ENCODE measurements at regions not wholly inside any gene's neighbourhood (a gene's known extent, or its start where the extent isn't known, plus 50 kb on each side); places are given as distances from the start of the nearest gene placed in this dataset.
"Not testable (repeated sequence)": the region's sequence is repeated elsewhere in the genome, so short reads cannot be mapped to it uniquely, and the experiment has no call there.

DNA sequence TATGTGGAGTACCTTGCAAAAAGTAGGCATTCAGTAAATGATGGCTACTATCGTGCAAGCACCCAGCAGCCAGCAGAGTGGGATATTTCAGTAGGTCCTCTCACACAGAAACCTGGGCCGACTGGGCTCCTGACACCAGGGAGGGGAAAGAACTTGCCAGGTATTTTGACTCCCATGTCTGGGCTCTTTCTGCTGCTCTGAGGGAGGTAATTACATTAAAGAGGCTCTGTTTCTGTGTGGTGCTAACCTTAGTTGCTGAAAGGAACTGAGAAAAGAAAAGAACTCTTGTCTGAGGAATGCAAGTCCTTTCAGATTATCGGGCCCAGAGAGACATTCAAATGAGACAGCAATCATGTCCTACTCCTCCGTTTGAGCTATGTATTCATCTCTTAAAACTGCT is 175.8 kb upstream of the MTMR8 start:
- no peaks in the 10 kb centered on the region for H3K9me1 ChIP-seq (ENCODE audit: control insufficient read depth, extremely low read depth, insufficient read depth, low read length)
- no peak overlapping the region for H3K4me2 ChIP-seq (ENCODE audit: control insufficient read depth, extremely low read depth, insufficient read depth, low read depth, low read length)
- DNase-seq (ENCODE audit: low read depth, low spot score) = no peak
- H3K36me3 ChIP-seq (ENCODE audit: control insufficient read depth in 2 of 2, extremely low read depth in 1 of 2, insufficient read depth in 2 of 2, low read length in 2 of 2) = no peaks in the 10 kb centered on the region
- H2AFZ ChIP-seq (ENCODE audit: control insufficient read depth, low read length) = no peak overlapping the region
- H3K79me2 ChIP-seq (ENCODE audit: control insufficient read depth, insufficient read depth, low read length) = no peaks in the 10 kb centered on the region
- no peak overlapping the region for H3K9ac ChIP-seq (ENCODE audit: control insufficient read depth, extremely low read depth, insufficient read depth, low read length)
- no peaks in the 10 kb centered on the region for H3K27me3 ChIP-seq (ENCODE audit: control insufficient read depth, extremely low read depth, insufficient read depth, low read length)
- H3K27ac ChIP-seq (ENCODE audit: control insufficient read depth, insufficient read depth, low read length) = no peak overlapping the region
- H3K4me1 ChIP-seq (ENCODE audit: control insufficient read depth, extremely low read depth, insufficient read depth, low read length) = no peaks in the 10 kb centered on the region
- H4K20me1 ChIP-seq (ENCODE audit: control insufficient read depth, extremely low read depth, insufficient read depth, low read length) = no peaks in the 10 kb centered on the region
- no peaks in the 10 kb centered on the region for H3K9me3 ChIP-seq (ENCODE audit: control insufficient read depth, low read depth, low read length)
- H3K4me3 ChIP-seq (ENCODE audit: control insufficient read depth in 2 of 3, extremely low read depth in 1 of 3, insufficient read depth in 2 of 3, low read depth in 1 of 3, low read length in 3 of 3) = no peak overlapping the region
- TF ChIP-seq EZH2 (IDR thresholded peaks at IDR 0.05; ENCODE audit: low read length) = no peak
- TF ChIP-seq, protein P1, sequence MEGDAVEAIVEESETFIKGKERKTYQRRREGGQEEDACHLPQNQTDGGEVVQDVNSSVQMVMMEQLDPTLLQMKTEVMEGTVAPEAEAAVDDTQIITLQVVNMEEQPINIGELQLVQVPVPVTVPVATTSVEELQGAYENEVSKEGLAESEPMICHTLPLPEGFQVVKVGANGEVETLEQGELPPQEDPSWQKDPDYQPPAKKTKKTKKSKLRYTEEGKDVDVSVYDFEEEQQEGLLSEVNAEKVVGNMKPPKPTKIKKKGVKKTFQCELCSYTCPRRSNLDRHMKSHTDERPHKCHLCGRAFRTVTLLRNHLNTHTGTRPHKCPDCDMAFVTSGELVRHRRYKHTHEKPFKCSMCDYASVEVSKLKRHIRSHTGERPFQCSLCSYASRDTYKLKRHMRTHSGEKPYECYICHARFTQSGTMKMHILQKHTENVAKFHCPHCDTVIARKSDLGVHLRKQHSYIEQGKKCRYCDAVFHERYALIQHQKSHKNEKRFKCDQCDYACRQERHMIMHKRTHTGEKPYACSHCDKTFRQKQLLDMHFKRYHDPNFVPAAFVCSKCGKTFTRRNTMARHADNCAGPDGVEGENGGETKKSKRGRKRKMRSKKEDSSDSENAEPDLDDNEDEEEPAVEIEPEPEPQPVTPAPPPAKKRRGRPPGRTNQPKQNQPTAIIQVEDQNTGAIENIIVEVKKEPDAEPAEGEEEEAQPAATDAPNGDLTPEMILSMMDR (optimal IDR thresholded peaks at IDR 0.05 in 1 of 3, IDR thresholded peaks at IDR 0.05 in 1 of 3, conservative IDR thresholded peaks at IDR 0.05 in 1 of 3; ENCODE audit: extremely low read depth in 1 of 3, insufficient read depth in 2 of 3, low read length in 3 of 3) = no peak
- no peak for FAIRE-seq
- dilution Hi-C loops (cut with MboI; ENCODE audit: extremely low pct_ligation_motif_present, low sequenced_read_pairs) = no loop called here

DNA sequence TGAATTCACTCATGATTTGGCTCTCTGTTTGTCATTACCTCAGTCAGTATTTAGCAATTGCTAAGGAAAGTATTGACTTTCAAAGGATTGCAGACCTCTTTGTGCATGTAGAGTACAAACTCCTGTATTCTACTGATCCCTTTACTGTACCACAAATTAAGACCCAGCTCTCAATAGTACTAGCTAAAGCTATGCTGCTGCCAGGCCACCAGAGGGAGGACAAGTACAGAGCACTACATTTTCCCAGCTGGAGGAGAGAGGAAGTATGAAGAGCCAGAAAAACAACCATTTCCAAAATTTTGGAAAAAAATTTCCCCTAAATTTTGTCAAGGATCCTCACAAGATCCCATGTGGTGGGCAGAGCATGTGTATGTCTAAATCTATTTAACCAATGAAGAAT is 175.0 kb upstream of the MTMR8 start:
- no peak overlapping the region for H3K27ac ChIP-seq (ENCODE audit: control insufficient read depth, insufficient read depth, low read length)
- H3K9me3 ChIP-seq (ENCODE audit: control insufficient read depth, low read depth, low read length) = no peaks in the 10 kb centered on the region
- no peaks in the 10 kb centered on the region for H4K20me1 ChIP-seq (ENCODE audit: control insufficient read depth, extremely low read depth, insufficient read depth, low read length)
- H3K36me3 ChIP-seq (ENCODE audit: control insufficient read depth in 2 of 2, extremely low read depth in 1 of 2, insufficient read depth in 2 of 2, low read length in 2 of 2) = no peaks in the 10 kb centered on the region
- no peak overlapping the region for H3K4me2 ChIP-seq (ENCODE audit: control insufficient read depth, extremely low read depth, insufficient read depth, low read depth, low read length)
- no peaks in the 10 kb centered on the region for H3K79me2 ChIP-seq (ENCODE audit: control insufficient read depth, insufficient read depth, low read length)
- FAIRE-seq (no peak), DNase-seq (ENCODE audit: low read depth, low spot score) (no peak)
- no peak overlapping the region for H2AFZ ChIP-seq (ENCODE audit: control insufficient read depth, low read length)
- H3K27me3 ChIP-seq (ENCODE audit: control insufficient read depth, extremely low read depth, insufficient read depth, low read length) = no peaks in the 10 kb centered on the region
- H3K9ac ChIP-seq (ENCODE audit: control insufficient read depth, extremely low read depth, insufficient read depth, low read length) = no peak overlapping the region
- no peak overlapping the region for H3K4me3 ChIP-seq (ENCODE audit: control insufficient read depth in 2 of 3, extremely low read depth in 1 of 3, insufficient read depth in 2 of 3, low read depth in 1 of 3, low read length in 3 of 3)
- H3K9me1 ChIP-seq (ENCODE audit: control insufficient read depth, extremely low read depth, insufficient read depth, low read length) = no peaks in the 10 kb centered on the region
- TF ChIP-seq EZH2 (IDR thresholded peaks at IDR 0.05; ENCODE audit: low read length) = no peak
- TF ChIP-seq, protein P1 (optimal IDR thresholded peaks at IDR 0.05 in 1 of 3, IDR thresholded peaks at IDR 0.05 in 1 of 3, conservative IDR thresholded peaks at IDR 0.05 in 1 of 3; ENCODE audit: extremely low read depth in 1 of 3, insufficient read depth in 2 of 3, low read length in 3 of 3) = peak in 1 of 3 experiments; percentile 27
- no peaks in the 10 kb centered on the region for H3K4me1 ChIP-seq (ENCODE audit: control insufficient read depth, extremely low read depth, insufficient read depth, low read length)
- dilution Hi-C loops (cut with MboI; ENCODE audit: extremely low pct_ligation_motif_present, low sequenced_read_pairs) = no loop called here

DNA sequence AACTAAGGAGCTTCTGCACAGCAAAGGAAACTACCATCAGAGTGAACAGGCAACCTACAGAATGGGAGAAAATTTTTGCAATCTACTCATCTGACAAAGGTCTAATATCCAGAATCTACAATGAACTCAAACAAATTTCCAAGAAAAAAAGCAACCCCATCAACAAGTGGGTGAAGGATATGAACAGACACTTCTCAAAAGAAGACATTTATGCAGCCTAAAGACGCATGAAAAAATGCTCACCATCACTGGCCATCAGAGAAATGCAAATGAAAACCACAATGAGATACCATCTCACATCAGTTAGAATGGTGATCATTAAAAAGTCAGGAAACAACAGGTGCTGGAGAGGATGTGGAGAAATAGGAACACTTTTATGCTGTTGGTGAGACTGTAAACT is 170.1 kb upstream of the MTMR8 start:
- DNase-seq (ENCODE audit: low read depth, low spot score); H3K79me2 ChIP-seq (ENCODE audit: control insufficient read depth, insufficient read depth, low read length); H3K27me3 ChIP-seq (ENCODE audit: control insufficient read depth, extremely low read depth, insufficient read depth, low read length); H3K4me1 ChIP-seq (ENCODE audit: control insufficient read depth, extremely low read depth, insufficient read depth, low read length); FAIRE-seq; H3K36me3 ChIP-seq (ENCODE audit: control insufficient read depth in 2 of 2, extremely low read depth in 1 of 2, insufficient read depth in 2 of 2, low read length in 2 of 2); H3K9ac ChIP-seq (ENCODE audit: control insufficient read depth, extremely low read depth, insufficient read depth, low read length); H4K20me1 ChIP-seq (ENCODE audit: control insufficient read depth, extremely low read depth, insufficient read depth, low read length); H3K4me2 ChIP-seq (ENCODE audit: control insufficient read depth, extremely low read depth, insufficient read depth, low read depth, low read length); H3K9me1 ChIP-seq (ENCODE audit: control insufficient read depth, extremely low read depth, insufficient read depth, low read length); H2AFZ ChIP-seq (ENCODE audit: control insufficient read depth, low read length); dilution Hi-C loops (cut with MboI; ENCODE audit: extremely low pct_ligation_motif_present, low sequenced_read_pairs); H3K27ac ChIP-seq (ENCODE audit: control insufficient read depth, insufficient read depth, low read length); H3K9me3 ChIP-seq (ENCODE audit: control insufficient read depth, low read depth, low read length); H3K4me3 ChIP-seq (ENCODE audit: control insufficient read depth in 2 of 3, extremely low read depth in 1 of 3, insufficient read depth in 2 of 3, low read depth in 1 of 3, low read length in 3 of 3): not testable (repeated sequence)

DNA sequence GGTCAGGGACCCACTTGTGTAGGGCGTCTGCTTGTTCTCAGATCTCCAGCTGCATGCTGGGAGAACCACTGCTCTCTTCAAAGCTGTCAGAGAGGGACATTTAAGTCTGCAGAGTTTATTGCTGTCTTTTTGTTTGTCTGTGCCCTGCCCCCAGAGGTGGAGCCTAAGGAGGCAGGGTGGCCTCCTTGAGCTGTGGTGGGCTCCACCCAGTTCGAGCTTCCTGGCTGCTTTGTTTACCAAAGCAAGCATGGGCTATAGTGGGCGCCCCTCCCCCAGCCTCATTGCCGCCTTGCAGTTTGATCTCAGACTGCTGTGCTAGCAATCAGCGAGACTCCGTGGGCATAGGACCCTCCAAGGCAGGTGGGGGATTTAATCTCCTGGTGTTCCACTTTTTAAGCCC is 154.0 kb upstream of the MTMR8 start:
- dilution Hi-C loops (cut with MboI; ENCODE audit: extremely low pct_ligation_motif_present, low sequenced_read_pairs); H3K27me3 ChIP-seq (ENCODE audit: control insufficient read depth, extremely low read depth, insufficient read depth, low read length); H3K4me1 ChIP-seq (ENCODE audit: control insufficient read depth, extremely low read depth, insufficient read depth, low read length); H2AFZ ChIP-seq (ENCODE audit: control insufficient read depth, low read length); DNase-seq (ENCODE audit: low read depth, low spot score); H3K4me2 ChIP-seq (ENCODE audit: control insufficient read depth, extremely low read depth, insufficient read depth, low read depth, low read length); H4K20me1 ChIP-seq (ENCODE audit: control insufficient read depth, extremely low read depth, insufficient read depth, low read length); H3K36me3 ChIP-seq (ENCODE audit: control insufficient read depth in 2 of 2, extremely low read depth in 1 of 2, insufficient read depth in 2 of 2, low read length in 2 of 2); H3K4me3 ChIP-seq (ENCODE audit: control insufficient read depth in 2 of 3, extremely low read depth in 1 of 3, insufficient read depth in 2 of 3, low read depth in 1 of 3, low read length in 3 of 3); H3K27ac ChIP-seq (ENCODE audit: control insufficient read depth, insufficient read depth, low read length); H3K9ac ChIP-seq (ENCODE audit: control insufficient read depth, extremely low read depth, insufficient read depth, low read length); FAIRE-seq; H3K9me3 ChIP-seq (ENCODE audit: control insufficient read depth, low read depth, low read length); H3K9me1 ChIP-seq (ENCODE audit: control insufficient read depth, extremely low read depth, insufficient read depth, low read length); H3K79me2 ChIP-seq (ENCODE audit: control insufficient read depth, insufficient read depth, low read length): not testable (repeated sequence)

Measured in keratinocyte (primary cell).